ENCODE measurements at regions not wholly inside any gene's neighbourhood (a gene's known extent, or its start where the extent isn't known, plus 50 kb on each side); places are given as distances from the start of the nearest gene placed in this dataset.

- Mint-ChIP-seq H3K4me3 (no peak overlapping the region), H3K27me3 (no peaks in the 10 kb centered on the region), H3K4me1 (no peaks in the 10 kb centered on the region), H3K27ac (no peak overlapping the region), H3K9me3 (ENCODE audit: insufficient read depth) (peaks cover 10% of the 10 kb centered on the region)
- WGBS (ENCODE audit: insufficient coverage): 91% methylated on average over 8 of the region's 11 CpGs
- H3K27me3 ChIP-seq (replicated peaks in 1 of 4; ENCODE audit: control extremely low read depth in 1 of 4, control insufficient read depth in 3 of 4, insufficient read depth in 4 of 4, low read length in 3 of 4): no peaks in the 10 kb centered on the region
- DNase-seq (no peak), ATAC-seq (ENCODE audit: low read depth) (no peak)
- intact Hi-C loops (cut with micrococcal nuclease): no loop called here
- POLR2A ChIA-PET: no interaction called here
- H2AFZ ChIP-seq (ENCODE audit: insufficient read depth, low read depth, low read length, poor library complexity, severe bottlenecking): no peak overlapping the region
- peaks cover 0 to 9% (median 2%) of the 10 kb centered on the region in 3 donors for H3K9me3 ChIP-seq (ENCODE audit: control extremely low read depth in 1 of 3, control insufficient read depth in 2 of 3, insufficient read depth in 1 of 3, low read length in 2 of 3)
- H4K20me1 ChIP-seq (ENCODE audit: control insufficient read depth, insufficient read depth, low read length, poor library complexity, severe bottlenecking): no peaks in the 10 kb centered on the region
- no peak overlapping the region for H3K4me3 ChIP-seq (ENCODE audit: control extremely low read depth in 1 of 5, extremely low read depth in 1 of 5, insufficient read depth in 1 of 5, low read depth in 2 of 5, low read length in 4 of 5)
- no peaks in the 10 kb centered on the region for H3K79me2 ChIP-seq (ENCODE audit: control insufficient read depth, insufficient read depth, low read length)
- no peaks in the 10 kb centered on the region for H3K36me3 ChIP-seq (replicated peaks in 1 of 2; ENCODE audit: control extremely low read depth in 1 of 2, control insufficient read depth in 1 of 2, extremely low read depth in 1 of 2, insufficient read depth in 2 of 2, low read length in 1 of 2)
- H3K9ac ChIP-seq (ENCODE audit: low read length): no peak overlapping the region
- TF ChIP-seq, protein P1, sequence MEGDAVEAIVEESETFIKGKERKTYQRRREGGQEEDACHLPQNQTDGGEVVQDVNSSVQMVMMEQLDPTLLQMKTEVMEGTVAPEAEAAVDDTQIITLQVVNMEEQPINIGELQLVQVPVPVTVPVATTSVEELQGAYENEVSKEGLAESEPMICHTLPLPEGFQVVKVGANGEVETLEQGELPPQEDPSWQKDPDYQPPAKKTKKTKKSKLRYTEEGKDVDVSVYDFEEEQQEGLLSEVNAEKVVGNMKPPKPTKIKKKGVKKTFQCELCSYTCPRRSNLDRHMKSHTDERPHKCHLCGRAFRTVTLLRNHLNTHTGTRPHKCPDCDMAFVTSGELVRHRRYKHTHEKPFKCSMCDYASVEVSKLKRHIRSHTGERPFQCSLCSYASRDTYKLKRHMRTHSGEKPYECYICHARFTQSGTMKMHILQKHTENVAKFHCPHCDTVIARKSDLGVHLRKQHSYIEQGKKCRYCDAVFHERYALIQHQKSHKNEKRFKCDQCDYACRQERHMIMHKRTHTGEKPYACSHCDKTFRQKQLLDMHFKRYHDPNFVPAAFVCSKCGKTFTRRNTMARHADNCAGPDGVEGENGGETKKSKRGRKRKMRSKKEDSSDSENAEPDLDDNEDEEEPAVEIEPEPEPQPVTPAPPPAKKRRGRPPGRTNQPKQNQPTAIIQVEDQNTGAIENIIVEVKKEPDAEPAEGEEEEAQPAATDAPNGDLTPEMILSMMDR (IDR thresholded peaks at IDR 0.05): no peak
- no peak for TF ChIP-seq EZH2 (IDR thresholded peaks at IDR 0.05; ENCODE audit: borderline replicate concordance, insufficient read depth, low read depth, low read length, poor library complexity, severe bottlenecking)
- H3K27ac ChIP-seq (ENCODE audit: low read length in 2 of 2): no peak overlapping the region
- CTCF ChIA-PET: no interaction called here
- no peak overlapping the region for H3K4me2 ChIP-seq (replicated peaks; ENCODE audit: low read depth, low read length, poor library complexity, severe bottlenecking)
- no peaks in the 10 kb centered on the region for H3K4me1 ChIP-seq (ENCODE audit: control insufficient read depth in 2 of 2, insufficient read depth in 2 of 2, low read length in 2 of 2)
Observed at GRCh38 chr12:58695263-58695662, 225.0 kb downstream of the LRIG3 start.

- Histone ChIP-seq H3K36me3 (replicated peaks in 1 of 2; ENCODE audit: control extremely low read depth in 1 of 2, control insufficient read depth in 1 of 2, extremely low read depth in 1 of 2, insufficient read depth in 2 of 2, low read length in 1 of 2) (no peaks in the 10 kb centered on the region), H3K27ac (ENCODE audit: low read length in 2 of 2) (no peak overlapping the region), H3K4me3 (ENCODE audit: control extremely low read depth in 1 of 5, extremely low read depth in 1 of 5, insufficient read depth in 1 of 5, low read depth in 2 of 5, low read length in 4 of 5) (no peak overlapping the region), H4K20me1 (ENCODE audit: control insufficient read depth, insufficient read depth, low read length, poor library complexity, severe bottlenecking) (no peaks in the 10 kb centered on the region), H3K4me1 (ENCODE audit: control insufficient read depth in 2 of 2, insufficient read depth in 2 of 2, low read length in 2 of 2) (no peaks in the 10 kb centered on the region), H3K4me2 (replicated peaks; ENCODE audit: low read depth, low read length, poor library complexity, severe bottlenecking) (no peak overlapping the region), H3K9me3 (ENCODE audit: control extremely low read depth in 1 of 3, control insufficient read depth in 2 of 3, insufficient read depth in 1 of 3, low read length in 2 of 3) (peaks cover 0 to 8% (median 4%) of the 10 kb centered on the region in 3 donors), H3K79me2 (ENCODE audit: control insufficient read depth, insufficient read depth, low read length) (no peaks in the 10 kb centered on the region), H3K9ac (ENCODE audit: low read length) (no peak overlapping the region), H3K27me3 (replicated peaks in 1 of 4; ENCODE audit: control extremely low read depth in 1 of 4, control insufficient read depth in 3 of 4, insufficient read depth in 4 of 4, low read length in 3 of 4) (no peaks in the 10 kb centered on the region), H2AFZ (ENCODE audit: insufficient read depth, low read depth, low read length, poor library complexity, severe bottlenecking) (no peak overlapping the region)
- ATAC-seq (ENCODE audit: low read depth) (no peak), DNase-seq (no peak)
- no peak overlapping the region for H3K4me3 Mint-ChIP-seq
- H3K9me3 Mint-ChIP-seq (ENCODE audit: insufficient read depth): peaks cover 5% of the 10 kb centered on the region
- H3K4me1 Mint-ChIP-seq: no peaks in the 10 kb centered on the region
- no peak for TF ChIP-seq EZH2 (IDR thresholded peaks at IDR 0.05; ENCODE audit: borderline replicate concordance, insufficient read depth, low read depth, low read length, poor library complexity, severe bottlenecking)
- TF ChIP-seq, protein P1 (IDR thresholded peaks at IDR 0.05): no peak
- intact Hi-C loops (cut with micrococcal nuclease): no loop called here
- WGBS (ENCODE audit: insufficient coverage): 85% methylated on average over 8 of the region's 8 CpGs
- ChIA-PET POLR2A (no interaction called here), CTCF (no interaction called here)
- H3K27me3 Mint-ChIP-seq: no peaks in the 10 kb centered on the region
- H3K27ac Mint-ChIP-seq: no peak overlapping the region
Observed at GRCh38 chr12:58701536-58701935, 218.8 kb downstream of the LRIG3 start.

All from B cell (primary cell).